Aorta (tissue), 5 donors: ENCODE measurements at regions not wholly inside any gene's neighbourhood (a gene's known extent, or its start where the extent isn't known, plus 50 kb on each side); places are given as distances from the start of the nearest gene placed in this dataset.

Source experiments
- ATAC-seq: fragments of 200-7000 bp; cut with Tn5 transposase; one replicate; pipeline ENCODE4 v1.9.1; 2022; ENCODE audit warnings: moderate library complexity; ENCODE audit not compliant: low FRiP score
- DNase-seq, 2 donors: peaks; one replicate each; pipeline ENCODE4 v3.0.0-alpha.2; 2020
- H3K27ac ChIP-seq, 2 donors: one replicate each; pipeline ENCODE4 v1.5.1; 2013; ENCODE audit warnings: low read length in 2 of 2, mild to moderate bottlenecking in 2 of 2, moderate library complexity in 2 of 2, control low read depth in 1 of 2, inconsistent platforms in 1 of 2, low read depth in 1 of 2
- H3K27me3 ChIP-seq, 2 donors: one replicate each; pipeline ENCODE4 v1.6.1; 2013; ENCODE audit warnings: control low read depth in 1 of 2, low read length in 1 of 2, mild to moderate bottlenecking in 1 of 2, moderate library complexity in 1 of 2; ENCODE audit not compliant: insufficient read depth in 2 of 2, control insufficient read depth in 1 of 2
- H3K36me3 ChIP-seq, 2 donors: one replicate each; pipeline ENCODE4 v1.6.1; 2013; ENCODE audit warnings: control low read depth in 1 of 2, low read length in 1 of 2, mild to moderate bottlenecking in 1 of 2; ENCODE audit not compliant: insufficient read depth in 2 of 2, control insufficient read depth in 1 of 2
- H3K4me1 ChIP-seq, 2 donors: one replicate each; pipeline ENCODE4 v1.6.1; 2013; ENCODE audit warnings: low read length in 2 of 2, control low read depth in 1 of 2, mild to moderate bottlenecking in 1 of 2, moderate library complexity in 1 of 2; ENCODE audit not compliant: insufficient read depth in 2 of 2, control insufficient read depth in 1 of 2
- H3K4me3 ChIP-seq, 2 donors: one replicate each; pipeline ENCODE4 v1.5.1; 2013; ENCODE audit warnings: low read length in 2 of 2, control low read depth in 1 of 2, mild to moderate bottlenecking in 1 of 2
- H3K9me3 ChIP-seq: one replicate; pipeline ENCODE4 v1.6.1; 2013; ENCODE audit warnings: mild to moderate bottlenecking, low read length; ENCODE audit not compliant: control insufficient read depth
- WGBS, 2 donors: extraction: QIAGEN DNeasy Blood & Tissue Kit; methylation state at CpG; one replicate each; pipeline ENCODE4 v1.1.7; 2013; 5-methylcytosine and 5-hydroxymethylcytosine counted together
- intact Hi-C, 2 donors: fragments of 100-400 bp; cut with DNase I; formaldehyde crosslinking; loops; one replicate each; pipeline versions ENCODE4 v1.14.2 to v1.15.0; 2022
- donor health status: healthy with polysubstance abuse.
- donor health status: Bipolar disorder and iron deficiency.
- donor health status: DM: no; HTN: no; CAD: no.
- donor health status: DM: no; HTN: no; CAD: no.
- donor health status: DM: yes; HTN: yes; CAD: no.

DNA sequence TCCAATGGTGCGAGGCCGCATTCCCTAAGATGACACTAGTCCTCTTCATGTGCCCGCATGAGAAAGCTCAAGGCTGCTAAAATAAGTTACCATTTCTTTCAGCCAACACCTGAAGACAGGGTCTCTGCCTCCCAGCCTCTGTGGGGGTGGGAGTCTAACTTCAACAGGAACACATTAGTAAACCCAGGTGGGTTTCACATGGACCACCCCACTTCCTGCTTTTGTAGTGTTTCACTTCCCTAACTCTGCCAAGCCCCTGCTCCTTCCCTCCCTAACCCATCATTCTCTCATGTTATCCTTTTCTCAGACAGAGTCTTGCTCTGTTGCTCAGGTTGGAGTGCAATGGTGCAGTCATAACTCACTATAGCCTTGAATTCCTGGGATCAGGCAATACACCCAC is 783.6 kb downstream of the UQCRFS1 start:
- 93 to 94% methylated on average over 3 of the region's 3 CpGs for WGBS, 2 donors
- ATAC-seq = no peak

DNA sequence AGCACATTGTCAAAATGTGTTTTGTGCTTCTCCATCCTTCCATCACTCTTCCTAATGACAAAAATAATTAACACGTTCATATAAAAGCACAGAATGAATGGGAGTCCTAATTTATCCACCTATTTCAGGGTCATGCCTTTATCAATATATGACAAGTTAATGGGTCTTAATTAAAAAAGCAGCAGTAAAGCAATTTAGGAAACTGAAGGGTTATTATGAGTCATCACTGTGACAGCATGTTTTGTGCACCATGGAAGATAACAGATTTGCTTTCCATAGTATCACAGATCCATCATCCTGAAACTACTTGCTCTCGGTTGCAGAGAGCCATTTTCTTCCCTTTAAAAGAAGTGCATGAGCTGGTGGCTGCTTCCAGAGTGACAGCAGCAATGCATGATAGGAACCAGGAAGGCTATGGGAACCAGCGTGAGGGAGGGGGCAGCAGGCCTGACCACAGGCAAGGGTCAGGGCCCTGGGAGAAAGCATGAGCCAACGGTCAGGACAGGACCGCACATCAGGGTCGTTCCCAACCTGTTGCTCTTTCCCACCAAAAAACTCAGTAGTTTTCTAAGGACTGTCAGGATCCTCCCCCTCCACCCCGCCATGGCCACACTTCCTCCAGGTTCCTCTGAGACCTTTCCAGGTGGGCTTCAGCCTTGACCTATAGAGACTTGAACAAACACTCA is 784.1 kb downstream of the UQCRFS1 start:
- H3K9me3 ChIP-seq = no peaks in the 10 kb centered on the region
- H3K36me3 ChIP-seq = no peaks in the 10 kb centered on the region
- H3K27ac ChIP-seq = no peak overlapping the region
- H3K27me3 ChIP-seq = no peaks in the 10 kb centered on the region
- no peaks in the 10 kb centered on the region for H3K4me1 ChIP-seq
- WGBS, 2 donors = 58 to 66% methylated on average over 7 of the region's 7 CpGs
- ATAC-seq (no peak), DNase-seq (no peak)
- no peak overlapping the region for H3K4me3 ChIP-seq
- intact Hi-C loops = no loop called here

More for the DNA sequence above, 783.6 kb downstream of the UQCRFS1 start:
- no peaks in the 10 kb centered on the region for H3K4me1 ChIP-seq
- intact Hi-C loops = no loop called here
- H3K27ac ChIP-seq = no peak overlapping the region
- no peaks in the 10 kb centered on the region for H3K27me3 ChIP-seq
- H3K9me3 ChIP-seq = no peaks in the 10 kb centered on the region
- H3K36me3 ChIP-seq = no peaks in the 10 kb centered on the region
- no peak for DNase-seq
- H3K4me3 ChIP-seq = no peak overlapping the region

GRCh38 chr19:28427376-28428083 is 785.4 kb downstream of the UQCRFS1 start:
- Histone ChIP-seq H3K27me3 (no peaks in the 10 kb centered on the region), H3K36me3 (no peaks in the 10 kb centered on the region), H3K4me3 (no peak overlapping the region), H3K27ac (no peak overlapping the region), H3K4me1 (no peaks in the 10 kb centered on the region), H3K9me3 (no peaks in the 10 kb centered on the region)
- intact Hi-C loops = no loop called here
- no peak for DNase-seq
- WGBS, 2 donors = 48 to 56% methylated on average over 10 of the region's 10 CpGs
- ATAC-seq = no peak

DNA sequence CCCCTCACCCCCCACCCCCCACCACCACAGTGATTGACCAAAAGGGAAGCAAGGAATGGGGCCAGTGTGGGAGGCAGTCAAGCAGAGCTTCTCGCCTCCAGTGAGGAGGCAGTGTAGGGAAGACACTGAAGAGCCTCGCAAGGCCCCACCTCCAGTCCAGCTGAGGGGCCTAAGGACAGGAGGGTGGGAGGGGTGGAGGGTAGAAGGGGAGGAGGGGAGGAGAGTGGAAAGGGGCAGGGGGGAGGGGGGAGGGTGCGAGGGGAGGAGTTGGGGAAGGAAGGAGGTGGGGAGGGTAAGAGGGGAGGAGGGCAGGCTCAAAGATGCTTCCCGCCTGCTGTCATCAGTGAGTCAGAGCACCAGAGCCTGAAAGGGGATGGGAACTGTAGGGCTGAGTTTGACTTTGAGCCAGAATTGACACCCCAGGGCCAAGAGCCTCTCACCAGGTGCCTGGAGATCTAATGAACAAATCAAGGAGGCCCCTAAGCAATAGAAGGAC is 786.2 kb downstream of the UQCRFS1 start:
- Histone ChIP-seq H3K9me3 (no peaks in the 10 kb centered on the region), H3K27ac (no peak overlapping the region), H3K27me3 (no peaks in the 10 kb centered on the region), H3K36me3 (no peaks in the 10 kb centered on the region), H3K4me3 (no peak overlapping the region), H3K4me1 (no peaks in the 10 kb centered on the region)
- intact Hi-C loops = no loop called here
- DNase-seq (no peak), ATAC-seq (no peak)
- WGBS, 2 donors = 29 to 39% methylated on average over 4 of the region's 4 CpGs

GRCh38 chr19:28426110-28426729 is 786.7 kb downstream of the UQCRFS1 start:
- H3K36me3 ChIP-seq = no peaks in the 10 kb centered on the region
- intact Hi-C loops = no loop called here
- H3K27ac ChIP-seq = no peak overlapping the region
- no peaks in the 10 kb centered on the region for H3K27me3 ChIP-seq
- WGBS, 2 donors = 13 to 28% methylated on average over 7 of the region's 7 CpGs
- no peaks in the 10 kb centered on the region for H3K4me1 ChIP-seq
- ATAC-seq (no peak), DNase-seq (no peak)
- no peak overlapping the region for H3K4me3 ChIP-seq
- H3K9me3 ChIP-seq = no peaks in the 10 kb centered on the region

- Histone ChIP-seq H3K4me3 (no peak overlapping the region), H3K4me1 (no peaks in the 10 kb centered on the region), H3K9me3 (no peaks in the 10 kb centered on the region), H3K27ac (no peak overlapping the region), H3K27me3 (no peaks in the 10 kb centered on the region), H3K36me3 (no peaks in the 10 kb centered on the region)
- no peak for ATAC-seq
- no peak for DNase-seq
- WGBS, 2 donors = 15 to 21% methylated on average over 13 of the region's 13 CpGs
- intact Hi-C loops = no loop called here
Measured at GRCh38 chr19:28425046-28425931, 787.7 kb downstream of the UQCRFS1 start.

DNA sequence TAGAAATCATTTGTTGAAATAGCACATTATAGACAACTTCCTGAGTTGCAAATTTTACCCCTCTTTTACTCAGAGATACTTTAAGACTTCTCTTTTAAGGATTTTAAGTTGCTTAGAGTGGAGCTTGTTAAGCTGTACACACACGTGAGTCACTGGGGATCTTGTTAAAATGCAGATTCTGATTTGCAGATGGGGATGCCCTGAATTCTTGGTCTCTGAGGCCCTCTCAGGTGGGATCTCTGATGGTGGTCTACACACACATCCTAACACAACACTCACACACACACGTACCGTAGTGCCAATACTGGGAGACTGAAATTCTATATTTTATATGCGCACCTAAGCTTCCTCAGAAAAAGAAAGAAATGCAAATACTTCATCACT is 788.3 kb downstream of the UQCRFS1 start:
- intact Hi-C loops = no loop called here
- DNase-seq (no peak), ATAC-seq (no peak)
- no peaks in the 10 kb centered on the region for H3K4me1 ChIP-seq
- no peak overlapping the region for H3K27ac ChIP-seq
- H3K9me3 ChIP-seq = no peaks in the 10 kb centered on the region
- no peaks in the 10 kb centered on the region for H3K27me3 ChIP-seq
- WGBS, 2 donors = 11 to 30% methylated on average over 4 of the region's 4 CpGs
- H3K36me3 ChIP-seq = no peaks in the 10 kb centered on the region
- H3K4me3 ChIP-seq = no peak overlapping the region

- Histone ChIP-seq H3K27ac (no peak overlapping the region), H3K27me3 (no peaks in the 10 kb centered on the region)
- intact Hi-C loops = no loop called here
Measured at GRCh38 chr19:28424077-28424476, 788.9 kb downstream of the UQCRFS1 start.

More at GRCh38 chr19:28424077-28424476, 788.9 kb downstream of the UQCRFS1 start:
- WGBS, 2 donors = 26 to 46% methylated on average over 5 of the region's 5 CpGs
- DNase-seq = no peak
- no peak overlapping the region for H3K4me3 ChIP-seq
- no peaks in the 10 kb centered on the region for H3K36me3 ChIP-seq
- no peaks in the 10 kb centered on the region for H3K9me3 ChIP-seq
- no peaks in the 10 kb centered on the region for H3K4me1 ChIP-seq
- ATAC-seq = no peak
